Hematopoietic multipotent progenitor cell treated with erythropoietin and hydrocortisone succinate and interleukin-3 and kit ligand, for 4 days (in vitro differentiated cells): ENCODE measurements at regions not wholly inside any gene's neighbourhood (a gene's known extent, or its start where the extent isn't known, plus 50 kb on each side); places are given as distances from the start of the nearest gene placed in this dataset.
A peak's percentile ranks its signal among the peaks of the same experiment; 100 is the strongest.

Experiments used
- DNase-seq: peaks from one replicate; pipeline ENCODE4 v3.0.0-alpha.2; 2015

DNA sequence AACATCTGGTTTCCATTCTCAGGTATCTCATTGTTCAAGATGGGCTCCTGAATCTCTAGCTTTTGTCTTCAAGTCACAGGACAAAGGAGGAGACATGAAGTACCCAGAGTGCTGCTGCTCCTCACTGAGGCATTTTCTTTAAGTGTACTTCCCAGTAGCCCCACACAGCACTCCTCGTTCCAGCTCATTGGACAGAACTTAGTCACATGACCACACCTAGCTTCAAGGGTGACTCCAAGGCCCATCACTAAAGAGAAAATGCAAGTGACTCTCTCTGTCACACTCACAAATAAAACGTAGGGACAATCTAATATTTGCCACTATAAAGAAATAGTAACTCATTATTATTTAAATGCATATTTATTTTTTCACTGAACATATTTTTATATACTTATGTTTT, 58.3 kb upstream of the NEUROD6 start:
- DNase-seq: no peak

DNA sequence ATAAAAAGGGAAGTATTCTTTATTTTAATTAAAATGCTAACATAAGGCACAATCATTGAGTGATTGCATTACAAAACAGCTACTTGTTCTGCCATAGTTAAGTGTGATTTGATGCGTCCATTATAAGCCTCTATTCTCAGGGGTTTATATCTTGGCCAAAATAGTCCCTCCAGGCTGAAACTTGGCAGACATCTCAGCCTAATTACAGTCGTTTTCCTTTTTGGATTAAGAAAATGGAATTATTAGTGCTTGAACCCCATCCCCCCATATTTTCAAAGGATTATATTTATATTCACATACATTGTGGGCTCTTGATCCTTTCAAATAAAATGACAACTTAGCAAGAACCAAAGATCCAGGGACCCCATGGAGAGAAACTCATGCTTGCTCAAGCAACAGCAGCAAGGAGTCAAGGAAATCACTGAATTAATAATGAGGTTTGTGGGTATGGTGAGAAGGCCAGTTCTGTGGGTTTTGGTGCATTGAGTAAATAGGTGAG, 66.7 kb upstream of the NEUROD6 start:
- DNase-seq: no peak

DNA sequence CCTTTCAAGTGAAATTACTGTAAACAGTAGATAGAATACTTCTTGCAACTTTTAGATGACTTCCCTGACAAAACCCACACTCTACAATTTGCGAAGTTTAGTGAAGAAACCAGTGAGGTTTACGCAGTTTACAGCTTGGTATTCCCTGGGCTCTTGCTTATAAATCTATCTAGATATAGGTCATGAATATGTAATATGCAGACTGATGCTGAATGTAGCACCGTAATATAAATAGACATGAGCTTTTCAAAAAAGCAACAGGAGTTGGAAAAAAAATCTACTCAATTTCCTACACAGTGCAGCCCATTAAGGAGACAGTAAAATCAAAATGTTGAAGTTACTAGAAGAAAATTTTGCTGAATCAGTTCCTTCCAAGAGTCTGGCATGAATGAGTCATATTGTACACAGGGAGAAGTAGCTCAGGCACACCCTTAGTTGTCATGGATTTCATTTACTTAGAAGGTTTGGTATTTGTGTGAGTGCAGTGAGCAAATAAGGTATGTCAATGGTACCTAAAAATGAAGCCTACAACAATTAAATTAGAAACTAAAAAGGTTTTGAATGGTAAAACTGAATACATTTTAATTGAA, 67.7 kb upstream of the NEUROD6 start:
- peak; percentile 23 for DNase-seq

GRCh38 chr7:31410265-31410664, 69.7 kb upstream of the NEUROD6 start:
- no peak for DNase-seq

DNA sequence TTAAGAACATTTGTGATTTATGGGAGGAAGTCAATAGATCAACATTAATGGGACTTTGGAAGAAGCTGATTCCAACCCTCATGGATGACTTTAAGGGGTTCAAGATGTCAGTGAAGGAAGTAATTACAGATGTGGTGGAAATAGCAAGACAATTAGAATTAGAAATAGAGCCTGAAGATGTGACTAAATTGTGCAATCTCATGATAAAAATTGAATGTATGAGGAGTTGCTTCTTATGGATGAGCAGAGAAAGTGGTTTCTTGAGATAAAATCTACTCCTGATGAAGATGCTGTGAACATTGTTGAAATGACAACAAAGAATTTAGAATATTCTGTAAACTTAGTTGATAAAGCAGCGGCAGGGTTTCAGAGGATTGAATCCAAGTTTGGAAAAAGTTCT, 70.9 kb upstream of the NEUROD6 start:
- DNase-seq: no peak

GRCh38 chr7:31413766-31414165, 73.2 kb upstream of the NEUROD6 start:
- no peak for DNase-seq

GRCh38 chr7:31416381-31416870, 75.9 kb upstream of the NEUROD6 start:
- no peak for DNase-seq

- DNase-seq: no peak
Measured at GRCh38 chr7:31418928-31419327, 78.4 kb upstream of the NEUROD6 start.

DNA sequence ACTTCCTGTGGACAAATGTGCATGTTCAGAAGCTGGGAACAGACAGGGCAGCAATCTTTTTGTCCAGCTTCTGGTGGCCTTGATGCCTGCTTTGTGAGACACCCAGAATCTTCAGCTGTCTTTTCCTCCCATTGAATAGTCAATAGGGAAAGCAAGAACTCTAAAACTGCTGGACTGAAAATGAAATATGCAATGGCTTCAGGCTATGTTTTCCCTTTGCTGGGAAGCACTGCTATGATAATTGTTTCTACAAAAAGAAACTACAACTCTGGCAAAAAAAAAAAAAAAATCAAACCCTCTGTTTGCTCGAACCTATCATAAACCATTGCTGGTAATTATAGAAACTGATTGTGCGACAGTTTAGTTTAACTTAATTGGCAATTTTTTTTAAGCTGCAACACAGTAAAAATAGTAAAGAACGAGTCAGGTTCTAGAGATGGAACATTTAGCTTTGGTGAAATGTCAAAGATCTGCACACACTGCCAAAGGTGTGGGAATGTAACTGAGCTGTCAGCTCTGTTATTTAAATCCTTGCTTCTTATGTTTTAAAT, 79.1 kb upstream of the NEUROD6 start:
- no peak for DNase-seq

GRCh38 chr7:31420948-31421347, 80.4 kb upstream of the NEUROD6 start:
- DNase-seq: no peak

DNA sequence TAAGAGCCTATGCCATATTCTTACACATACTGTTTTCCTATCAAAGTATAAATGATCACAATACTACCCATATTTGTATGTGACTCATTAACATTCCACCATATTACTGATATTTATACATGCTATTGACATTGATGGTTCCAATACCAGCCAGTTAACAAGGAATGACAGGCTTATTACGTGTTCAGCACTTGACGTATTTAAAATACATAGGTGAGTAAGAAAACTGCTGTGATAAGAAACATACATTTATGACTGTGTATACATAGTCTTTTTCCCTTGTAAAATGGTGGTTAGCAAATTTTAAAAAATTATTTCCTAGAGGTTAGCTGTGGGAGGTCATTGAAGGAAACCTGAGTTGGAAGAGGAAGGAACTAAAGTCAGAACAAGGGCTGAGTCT, 81.1 kb upstream of the NEUROD6 start:
- no peak for DNase-seq

DNA sequence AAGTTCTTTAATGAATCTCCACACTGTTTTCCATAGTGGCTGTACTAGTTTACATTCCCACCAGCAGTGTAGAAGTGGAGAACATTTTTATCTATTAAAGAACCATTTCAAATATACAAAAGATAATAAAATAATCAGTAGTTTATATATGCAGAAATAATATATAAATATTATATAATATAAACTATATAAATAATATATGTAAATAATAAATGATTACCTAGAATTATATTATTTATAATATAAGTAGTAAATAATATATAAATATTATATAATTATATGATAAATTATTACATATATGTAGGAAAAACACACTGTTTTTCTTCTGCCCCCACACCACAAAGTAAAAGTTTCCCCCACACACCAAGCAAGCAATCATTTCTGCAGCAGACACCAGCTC, 83.5 kb upstream of the NEUROD6 start:
- DNase-seq: no peak

- DNase-seq: no peak
Measured at GRCh38 chr7:31432176-31432575, 81.7 kb upstream of the ITPRID1 start.

DNA sequence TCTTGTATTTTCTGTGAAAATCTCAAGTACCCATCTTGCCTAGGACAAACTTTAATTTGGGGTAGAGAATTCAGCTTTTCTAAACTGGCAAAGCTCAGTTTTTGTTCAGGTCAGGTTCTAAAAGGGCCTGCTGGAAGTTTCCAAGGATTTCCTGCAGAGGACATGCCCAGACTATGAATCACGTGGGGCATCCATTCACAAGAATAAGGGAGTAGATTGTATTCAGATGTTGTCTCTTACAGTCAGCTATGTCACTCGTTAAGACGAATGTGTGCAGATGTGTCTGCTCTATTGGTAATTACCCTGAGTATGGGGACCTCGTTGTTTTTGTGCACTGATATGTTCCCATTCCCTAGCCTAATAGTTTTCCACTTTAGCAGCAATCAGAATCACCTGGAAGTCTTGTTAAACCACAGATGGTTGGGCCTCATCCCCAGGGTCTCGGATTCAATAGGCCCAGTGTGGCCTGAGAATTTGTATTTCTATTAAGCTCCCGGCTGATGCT, 81.0 kb upstream of the ITPRID1 start:
- DNase-seq: no peak

- DNase-seq: no peak
Measured at GRCh38 chr7:31437250-31437865, 76.5 kb upstream of the ITPRID1 start.

- DNase-seq: no peak
Measured at GRCh38 chr7:31439165-31439564, 74.7 kb upstream of the ITPRID1 start.

DNA sequence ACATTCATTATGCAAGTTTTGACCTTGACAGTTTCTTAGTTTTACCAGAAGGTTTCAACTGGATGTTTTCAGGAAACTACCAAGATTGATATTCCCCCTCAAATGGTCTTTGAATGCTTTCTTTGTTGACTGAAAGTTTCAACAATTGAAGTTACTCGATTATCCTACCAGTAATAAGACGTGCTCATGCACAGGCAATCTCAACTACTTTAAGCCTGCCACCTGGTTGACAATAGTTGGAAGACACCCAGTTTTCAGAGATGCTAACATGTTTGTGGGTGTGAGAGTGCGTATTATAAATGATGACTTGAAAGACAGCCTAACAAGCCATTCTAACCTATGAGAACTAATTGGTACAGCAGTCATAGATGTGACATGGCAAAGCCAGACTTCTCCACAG, 73.4 kb upstream of the ITPRID1 start:
- DNase-seq: no peak

GRCh38 chr7:31442626-31443025, 71.3 kb upstream of the ITPRID1 start:
- no peak for DNase-seq

- peak; percentile 84 for DNase-seq
Measured at GRCh38 chr7:31443457-31443856, 70.4 kb upstream of the ITPRID1 start.

DNA sequence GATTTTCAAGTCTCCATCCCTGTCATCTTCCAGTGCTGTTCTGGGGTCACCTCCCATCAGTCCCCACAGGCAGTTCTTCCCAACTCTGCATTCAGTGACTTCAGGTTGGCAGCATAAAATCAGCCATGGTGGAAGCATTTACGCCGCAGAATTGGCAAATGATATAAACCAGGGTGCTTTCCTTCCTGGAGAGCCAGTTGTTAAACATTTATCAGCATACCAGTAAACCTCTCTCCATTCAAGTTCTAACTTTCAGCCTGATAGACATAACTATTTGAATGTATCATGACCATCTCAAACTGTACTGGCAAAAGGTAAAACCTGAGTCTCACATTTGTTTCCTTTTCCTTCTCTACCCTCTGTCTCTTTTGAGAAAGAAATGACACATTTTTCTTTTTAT, 69.7 kb upstream of the ITPRID1 start:
- DNase-seq: no peak

GRCh38 chr7:31445686-31446355, 68.1 kb upstream of the ITPRID1 start:
- no peak for DNase-seq

DNA sequence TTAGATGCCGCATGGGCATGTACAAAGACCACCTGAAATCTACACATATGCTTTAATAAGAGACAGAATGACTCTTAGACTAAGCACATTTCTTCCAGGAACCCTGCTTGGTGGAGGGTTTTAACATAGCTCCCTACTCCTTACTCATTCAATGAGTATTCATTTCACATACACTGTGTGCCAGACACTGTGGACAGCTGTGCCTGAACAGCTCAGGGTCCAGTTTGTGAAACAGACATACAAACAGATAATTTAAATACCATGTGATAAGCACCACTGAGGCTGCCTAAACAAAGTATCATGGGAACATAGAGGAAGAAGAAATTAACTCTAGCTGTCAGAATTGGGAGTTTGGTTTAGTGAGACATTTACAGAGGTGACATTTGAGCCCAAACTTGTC, 65.2 kb upstream of the ITPRID1 start:
- no peak for DNase-seq

DNA sequence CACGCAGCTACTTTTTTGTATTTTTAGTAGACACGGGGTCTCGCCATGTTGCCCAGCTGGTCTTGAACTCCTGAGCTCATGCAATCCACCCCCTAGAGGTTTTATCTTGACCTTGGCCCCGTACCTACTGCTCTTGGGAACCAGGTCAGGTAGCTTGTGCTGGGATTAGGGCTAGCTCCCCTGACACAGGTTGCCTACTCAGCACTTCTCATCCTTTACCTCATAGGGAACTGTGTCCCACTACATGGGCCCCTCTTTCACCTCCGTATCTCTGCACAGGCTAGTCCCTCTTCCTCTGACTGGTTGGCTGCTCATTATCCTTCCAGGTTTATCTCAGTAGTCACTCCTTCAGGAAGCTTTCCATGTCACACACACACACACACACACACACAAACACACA, 58.0 kb upstream of the ITPRID1 start:
- no peak for DNase-seq
